CD14-positive monocyte (primary cell): ENCODE measurements at regions not wholly inside any gene's neighbourhood (a gene's known extent, or its start where the extent isn't known, plus 50 kb on each side); places are given as distances from the start of the nearest gene placed in this dataset.

Experiments used
- DNase-seq, 3 donors: peaks; one replicate each; pipeline ENCODE4 v3.0.0-alpha.2; 2011 to 2022
- H2AFZ ChIP-seq: 2 replicates; pipeline ENCODE4 v1.6.0; 2012; ENCODE audit warnings: mild to moderate bottlenecking, low read depth, low read length, inconsistent platforms; ENCODE audit not compliant: insufficient read depth, poor library complexity, severe bottlenecking
- H3K27ac ChIP-seq, 2 donors: 1 replicate in 1 of 2; 2 replicates in 1 of 2; pipeline ENCODE4 v1.5.1; 2012 to 2013; ENCODE audit warnings: low read length in 2 of 2, control low read depth in 1 of 2, inconsistent platforms in 1 of 2, low read depth in 1 of 2, mild to moderate bottlenecking in 1 of 2
- H3K27me3 ChIP-seq, 2 donors: one replicate each; pipeline versions ENCODE4 v1.6.0 to v1.6.1; 2011 to 2013; ENCODE audit warnings: low read length in 2 of 2; ENCODE audit not compliant: control insufficient read depth in 2 of 2, insufficient read depth in 2 of 2
- H3K36me3 ChIP-seq, 2 donors: replicated peaks in 1 of 2; 1 replicate in 1 of 2; 2 replicates in 1 of 2; pipeline versions ENCODE4 v1.5.1 to v1.6.1; 2012 to 2013; ENCODE audit warnings: low read length in 2 of 2, control low read depth in 1 of 2, inconsistent platforms in 1 of 2, mild to moderate bottlenecking in 1 of 2; ENCODE audit not compliant: insufficient read depth in 2 of 2, control insufficient read depth in 1 of 2
- H3K4me1 ChIP-seq, 2 donors: 1 replicate in 1 of 2; 2 replicates in 1 of 2; pipeline versions ENCODE4 v1.5.1 to v1.6.1; 2012 to 2013; ENCODE audit warnings: low read length in 2 of 2, control low read depth in 1 of 2, inconsistent platforms in 1 of 2, mild to moderate bottlenecking in 1 of 2, moderate library complexity in 1 of 2; ENCODE audit not compliant: insufficient read depth in 2 of 2, control insufficient read depth in 1 of 2
- H3K4me2 ChIP-seq: replicated peaks from 2 replicates; pipeline ENCODE3; 2012; ENCODE audit warnings: low read length, moderate library complexity, mild to moderate bottlenecking; ENCODE audit not compliant: poor library complexity, severe bottlenecking; ENCODE audit errors: extremely low read depth
- H3K4me3 ChIP-seq, 3 experiments: fragments of 200-600 bp in 1 of 3; sonication (generic) in 1 of 3; replicated peaks in 1 of 3; 1 replicate in 2 of 3; 2 replicates in 1 of 3; pipeline ENCODE4 v1.5.1; 2011 to 2013; ENCODE audit warnings: low read length in 3 of 3, mild to moderate bottlenecking in 3 of 3, control low read depth in 2 of 3, low read depth in 2 of 3, inconsistent platforms in 1 of 3, moderate library complexity in 1 of 3
- H3K79me2 ChIP-seq: 2 replicates; pipeline ENCODE4 v1.6.0; 2012; ENCODE audit warnings: mild to moderate bottlenecking, control low read depth, inconsistent platforms, low read length, moderate library complexity; ENCODE audit not compliant: insufficient read depth
- H3K9ac ChIP-seq: 2 replicates; pipeline ENCODE4 v1.6.0; 2017; ENCODE audit warnings: low read length, mild to moderate bottlenecking; ENCODE audit not compliant: insufficient read depth, poor library complexity, severe bottlenecking
- H3K9me3 ChIP-seq, 2 donors: replicated peaks in 1 of 2; 1 replicate in 1 of 2; 2 replicates in 1 of 2; pipeline versions ENCODE4 v1.5.1 to v1.6.1; 2012 to 2013; ENCODE audit warnings: low read length in 2 of 2, control low read depth in 1 of 2; ENCODE audit not compliant: control insufficient read depth in 1 of 2, insufficient read depth in 1 of 2
- H4K20me1 ChIP-seq: 2 replicates; pipeline ENCODE4 v1.6.0; 2012; ENCODE audit warnings: mild to moderate bottlenecking, low read length, control low read depth, moderate library complexity; ENCODE audit not compliant: insufficient read depth
- H3K27ac Mint-ChIP-seq, 7 donors: one replicate each; pipeline ENCODE4 v1.8.0; 2020; ENCODE audit warnings: mild to moderate bottlenecking in 7 of 7, mixed read lengths in 7 of 7, moderate library complexity in 6 of 7, inconsistent platforms in 2 of 7
- H3K27me3 Mint-ChIP-seq, 3 donors: one replicate each; pipeline ENCODE4 v1.8.0; 2021 to 2022; ENCODE audit warnings: low read depth in 3 of 3, mild to moderate bottlenecking in 3 of 3, mixed read lengths in 3 of 3, moderate library complexity in 3 of 3, inconsistent platforms in 1 of 3
- H3K36me3 Mint-ChIP-seq, 2 donors: one replicate each; pipeline ENCODE4 v1.8.0; 2020; ENCODE audit warnings: mixed read lengths in 2 of 2, inconsistent platforms in 1 of 2, mild to moderate bottlenecking in 1 of 2
- H3K4me1 Mint-ChIP-seq: one replicate; pipeline ENCODE4 v1.8.0; 2020; ENCODE audit warnings: mild to moderate bottlenecking, mixed read lengths
- H3K4me3 Mint-ChIP-seq, 2 donors: one replicate each; pipeline ENCODE4 v1.8.0; 2020; ENCODE audit warnings: mild to moderate bottlenecking in 2 of 2, mixed read lengths in 2 of 2, moderate library complexity in 1 of 2
- H3K9me3 Mint-ChIP-seq, 7 donors: one replicate each; pipeline ENCODE4 v1.8.0; 2020 to 2022; ENCODE audit warnings: mixed read lengths in 7 of 7, mild to moderate bottlenecking in 6 of 7, moderate library complexity in 6 of 7, inconsistent platforms in 2 of 7
- CTCF ChIP-seq: fragments of 200-600 bp; IDR thresholded peaks from one replicate; pipeline ENCODE4 v1.8.0; 2022; ENCODE audit warnings: antibody characterized with exemption, mild to moderate bottlenecking
- WGBS: methylation state at CpG from one replicate; pipeline ENCODE4 v1.1.5; 2013; ENCODE audit warnings: missing lambda C conversion rate; ENCODE audit not compliant: insufficient coverage; 5-methylcytosine and 5-hydroxymethylcytosine counted together
- intact Hi-C, 2 donors: fragments of 100-400 bp; cut with micrococcal nuclease; formaldehyde crosslinking; loops; one replicate each; pipeline versions ENCODE4 v1.15.0 to v1.15.1; 2023

GRCh38 chr4:101594588-101594987 lies 195.9 kb upstream of the BANK1 start:
- Histone ChIP-seq H3K4me1 (peaks cover 15 to 23% of the 10 kb centered on the region in 2 donors), H3K4me3 (no peak overlapping the region), H3K27ac (no peak overlapping the region), H4K20me1 (no peaks in the 10 kb centered on the region), H3K9me3 (no peaks in the 10 kb centered on the region), H3K27me3 (no peaks in the 10 kb centered on the region), H2AFZ (no peak overlapping the region), H3K36me3 (no peaks in the 10 kb centered on the region), H3K9ac (no peak overlapping the region), H3K79me2 (no peaks in the 10 kb centered on the region), H3K4me2 (no peak overlapping the region)
- H3K27ac Mint-ChIP-seq = no peak overlapping the region
- WGBS = no CpG with 5 or more reads among the region's 11 CpGs
- H3K36me3 Mint-ChIP-seq = no peaks in the 10 kb centered on the region
- TF ChIP-seq CTCF = no peak
- no peak for DNase-seq
- peaks cover 25% of the 10 kb centered on the region for H3K4me1 Mint-ChIP-seq
- peaks cover 0 to 3% (median 0%) of the 10 kb centered on the region in 7 donors for H3K9me3 Mint-ChIP-seq
- intact Hi-C loops = loop anchor here in 1 of 2 donors (10.0 kb wide), 1 partner anchor 250 kb away; the partner anchor contains the start of gene PPP3CA
- H3K4me3 Mint-ChIP-seq = no peak overlapping the region
- H3K27me3 Mint-ChIP-seq = peaks cover 0 to 1% (median 0%) of the 10 kb centered on the region in 3 donors

DNA sequence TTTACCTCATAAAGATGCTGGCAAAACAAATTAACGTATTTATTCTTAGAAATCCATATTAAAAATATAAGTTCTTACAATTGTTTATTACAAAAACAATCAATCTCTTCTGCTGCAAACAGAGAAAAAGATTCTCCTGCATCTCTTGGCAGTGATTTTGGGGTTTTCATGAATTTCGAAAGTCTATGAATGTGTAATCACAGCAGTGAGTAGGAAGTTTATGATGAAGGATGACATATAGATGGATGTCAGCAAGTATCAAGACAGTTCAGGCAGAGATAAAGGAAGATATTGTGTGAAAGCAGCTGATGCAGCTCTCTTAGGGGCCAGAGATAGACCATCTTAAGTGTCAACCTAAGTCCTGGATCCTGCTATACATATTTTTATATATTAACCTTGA lies 196.9 kb upstream of the BANK1 start:
- DNase-seq = peak in 1 of 3 donors; percentile 56
- peaks cover 13 to 16% of the 10 kb centered on the region in 2 donors for H3K4me1 ChIP-seq
- no peaks in the 10 kb centered on the region for H3K79me2 ChIP-seq
- no peaks in the 10 kb centered on the region for H3K27me3 ChIP-seq
- Mint-ChIP-seq H3K36me3 (no peaks in the 10 kb centered on the region), H3K9me3 (peaks cover 0 to 3% (median 0%) of the 10 kb centered on the region in 7 donors), H3K4me3 (no peak overlapping the region), H3K27ac (no peak overlapping the region), H3K27me3 (peaks cover 0 to 1% (median 0%) of the 10 kb centered on the region in 3 donors), H3K4me1 (peaks cover 17% of the 10 kb centered on the region)
- H3K27ac ChIP-seq = no peak overlapping the region
- H4K20me1 ChIP-seq = no peaks in the 10 kb centered on the region
- H3K36me3 ChIP-seq = no peaks in the 10 kb centered on the region
- intact Hi-C loops = loop anchor here in 1 of 2 donors (10.0 kb wide), 1 partner anchor 249 kb away; the partner anchor contains the start of gene PPP3CA
- no peak overlapping the region for H3K4me2 ChIP-seq
- H3K9me3 ChIP-seq = no peaks in the 10 kb centered on the region
- no peak overlapping the region for H3K4me3 ChIP-seq
- 58% methylated on average over 1 of the region's 2 CpGs for WGBS
- H2AFZ ChIP-seq = no peak overlapping the region
- no peak for TF ChIP-seq CTCF
- no peak overlapping the region for H3K9ac ChIP-seq
